IMR-90 (cell line): ENCODE measurements at regions not wholly inside any gene's neighbourhood (a gene's known extent, or its start where the extent isn't known, plus 50 kb on each side); places are given as distances from the start of the nearest gene placed in this dataset.

Source experiments
- ATAC-seq: fragments of 200-7000 bp; cut with Tn5 transposase; 2 replicates; pipeline ENCODE4 v1.9.1; 2020; ENCODE audit warnings: low read depth, mild to moderate bottlenecking, moderate library complexity
- BruUV-seq: library from RNA; stranded (reverse); fragments of 400-500 nt; replicated peaks from 2 replicates; lab custom pipeline; 2021; lab: Mats Ljungman, UMichigan
- CTCF ChIA-PET: fragments of 300-600 bp; formaldehyde crosslinking; extraction: SDS; loops from one replicate; lab custom pipeline; 2021; ENCODE audit warnings: antibody characterized with exemption; lab: Yijun Ruan, JAX
- POLR2A ChIA-PET: fragments of 300-600 bp; sonication (Branson Sonifier 250); formaldehyde crosslinking; loops from one replicate; lab custom pipeline; 2022; ENCODE audit warnings: antibody characterized with exemption; ENCODE audit not compliant: unreplicated experiment; lab: Charles Lee
- DNase-seq: peaks from one replicate; pipeline ENCODE4 v3.0.0; 2013
- H2AFZ ChIP-seq: replicated peaks from 2 replicates; pipeline ENCODE3; 2013; ENCODE audit warnings: low read length, mild to moderate bottlenecking; ENCODE audit not compliant: poor library complexity
- H2AK5ac ChIP-seq: 2 replicates; pipeline ENCODE4 v1.6.1; 2013; ENCODE audit warnings: low read depth, low read length, inconsistent platforms
- H2AK9ac ChIP-seq: replicated peaks from 2 replicates; pipeline ENCODE3; 2013; ENCODE audit warnings: mild to moderate bottlenecking, low read depth, low read length, moderate library complexity; ENCODE audit not compliant: poor library complexity
- H2BK120ac ChIP-seq: 2 replicates; pipeline ENCODE4 v1.6.1; 2013; ENCODE audit warnings: low read depth, low read length, inconsistent platforms
- H2BK15ac ChIP-seq: 3 replicates; pipeline ENCODE4 v1.6.1; 2013; ENCODE audit warnings: low read depth, low read length, inconsistent platforms
- H2BK20ac ChIP-seq: 2 replicates; pipeline ENCODE4 v1.6.1; 2013; ENCODE audit warnings: low read depth, mild to moderate bottlenecking, inconsistent platforms, low read length, moderate library complexity
- H2BK5ac ChIP-seq: 2 replicates; pipeline ENCODE4 v1.6.1; 2013; ENCODE audit warnings: mild to moderate bottlenecking, low read depth, low read length, inconsistent platforms; ENCODE audit not compliant: poor library complexity, severe bottlenecking
- H3K14ac ChIP-seq: replicated peaks from 2 replicates; pipeline ENCODE4 v1.6.1; 2013; ENCODE audit warnings: low read depth, low read length, inconsistent platforms
- H3K18ac ChIP-seq: 2 replicates; pipeline ENCODE4 v1.6.1; 2013; ENCODE audit warnings: low read depth, low read length, control low read depth
- H3K23ac ChIP-seq: 2 replicates; pipeline ENCODE4 v1.6.1; 2013; ENCODE audit warnings: low read depth, low read length, inconsistent platforms
- H3K27ac ChIP-seq: 2 replicates; pipeline ENCODE4 v1.5.1; 2013; ENCODE audit warnings: mild to moderate bottlenecking, control low read depth, low read length; ENCODE audit not compliant: insufficient read depth
- H3K27me3 ChIP-seq: 2 replicates; pipeline ENCODE4 v1.6.1; 2013; ENCODE audit warnings: low read length; ENCODE audit not compliant: control insufficient read depth, insufficient read depth
- H3K36me3 ChIP-seq: 2 replicates; pipeline ENCODE4 v1.6.1; 2013; ENCODE audit warnings: low read length, mixed read lengths; ENCODE audit not compliant: control insufficient read depth, insufficient read depth
- H3K4ac ChIP-seq: 2 replicates; pipeline ENCODE4 v1.6.1; 2013; ENCODE audit warnings: low read depth, low read length, inconsistent platforms
- H3K4me1 ChIP-seq: 2 replicates; pipeline ENCODE4 v1.6.1; 2013; ENCODE audit warnings: low read length, mixed read lengths; ENCODE audit not compliant: control insufficient read depth, insufficient read depth
- H3K4me2 ChIP-seq: 2 replicates; pipeline ENCODE4 v1.6.1; 2013; ENCODE audit warnings: low read depth, mild to moderate bottlenecking, control low read depth, low read length, moderate library complexity
- H3K4me3 ChIP-seq: 2 replicates; pipeline ENCODE4 v1.5.1; 2013; ENCODE audit warnings: low read depth, mild to moderate bottlenecking, control low read depth, low read length, moderate library complexity; ENCODE audit not compliant: insufficient read depth
- H3K56ac ChIP-seq: 2 replicates; pipeline ENCODE4 v1.6.1; 2013; ENCODE audit warnings: low read length, inconsistent platforms; ENCODE audit not compliant: insufficient read depth; ENCODE audit errors: extremely low read depth
- H3K79me1 ChIP-seq, 2 experiments: 2 replicates each; pipeline ENCODE4 v1.6.1; 2013; ENCODE audit warnings: low read length in 2 of 2, inconsistent platforms in 1 of 2, low read depth in 1 of 2
- H3K9ac ChIP-seq: 2 replicates; pipeline ENCODE4 v1.6.1; 2013; ENCODE audit warnings: low read depth, low read length, control low read depth
- H3K9me1 ChIP-seq: 2 replicates; pipeline ENCODE4 v1.6.1; 2013; ENCODE audit warnings: low read length, inconsistent platforms; ENCODE audit not compliant: insufficient read depth
- H3K9me3 ChIP-seq: 2 replicates; pipeline ENCODE4 v1.6.1; 2013; ENCODE audit warnings: low read length; ENCODE audit not compliant: control insufficient read depth, insufficient read depth
- H4K20me1 ChIP-seq: 2 replicates; pipeline ENCODE4 v1.6.1; 2013; ENCODE audit warnings: low read length, inconsistent platforms; ENCODE audit not compliant: insufficient read depth
- H4K5ac ChIP-seq: 2 replicates; pipeline ENCODE4 v1.6.1; 2013; ENCODE audit warnings: mild to moderate bottlenecking, low read depth, low read length, control low read depth
- H4K8ac ChIP-seq, 2 experiments: 2 replicates each; pipeline ENCODE4 v1.6.1; 2013; ENCODE audit warnings: low read depth in 2 of 2, low read length in 2 of 2, control low read depth in 1 of 2, inconsistent platforms in 1 of 2
- H4K91ac ChIP-seq: 2 replicates; pipeline ENCODE4 v1.6.1; 2013; ENCODE audit warnings: low read depth, low read length, inconsistent platforms; ENCODE audit not compliant: insufficient read depth
- CEBPB ChIP-seq: IDR thresholded peaks from 2 replicates; pipeline ENCODE4 v1.6.1; 2012; ENCODE audit warnings: low read depth, low read length, improper control_type of control experiment
- MAFK ChIP-seq: IDR thresholded peaks from 2 replicates; pipeline ENCODE4 v1.6.1; 2012; ENCODE audit warnings: low read depth, low read length, improper control_type of control experiment
- RAD21 ChIP-seq: IDR thresholded peaks from 2 replicates; pipeline ENCODE4 v1.6.1; 2012; ENCODE audit warnings: low read length, improper control_type of control experiment
- RCOR1 ChIP-seq: IDR thresholded peaks from 2 replicates; pipeline ENCODE4 v1.6.1; 2012; ENCODE audit warnings: mild to moderate bottlenecking, low read length, improper control_type of control experiment; ENCODE audit not compliant: insufficient replicate concordance
- RFX5 ChIP-seq: IDR thresholded peaks from 2 replicates; pipeline ENCODE4 v1.8.0; 2012; ENCODE audit warnings: low read depth, mild to moderate bottlenecking, low read length, moderate library complexity
- WGBS, 2 experiments: methylation state at CpG; one replicate each; pipeline versions ENCODE4 v1.1.5 to v1.1.7; 2013; ENCODE audit warnings: missing lambda C conversion rate in 2 of 2; ENCODE audit not compliant: insufficient read length in 1 of 2; ENCODE audit errors: extremely low coverage in 2 of 2; 5-methylcytosine and 5-hydroxymethylcytosine counted together
- dilution Hi-C: fragments of 300-500 bp; cut with HindIII; formaldehyde crosslinking; loops from one replicate; pipeline ENCODE4 v1.14.3; 2018; ENCODE audit warnings: low sequenced_read_pairs; ENCODE audit not compliant: unreplicated experiment
- in situ Hi-C: fragments of 300-500 bp; cut with MboI; formaldehyde crosslinking; loops from 3 replicates; pipeline ENCODE4 v1.14.3; 2019; ENCODE audit warnings: low sequenced_read_pairs, inconsistent platforms, mixed read lengths
- intact Hi-C: fragments of 100-400 bp; cut with micrococcal nuclease; formaldehyde crosslinking; loops from 2 replicates; pipeline ENCODE4 v1.10.0; 2022
- TF ChIP-seq, protein P1 (sequence below): conservative IDR thresholded peaks from 2 replicates; pipeline ENCODE4 v1.5.1; 2012; ENCODE audit warnings: mild to moderate bottlenecking, low read depth, low read length, improper control_type of control experiment
- TF ChIP-seq, protein P2 (sequence below): fragments of 150-350 bp; IDR thresholded peaks from 2 replicates; pipeline ENCODE4 v1.6.1; 2017; ENCODE audit warnings: mild to moderate bottlenecking, antibody characterized with exemption, low read length, low read depth

DNA sequence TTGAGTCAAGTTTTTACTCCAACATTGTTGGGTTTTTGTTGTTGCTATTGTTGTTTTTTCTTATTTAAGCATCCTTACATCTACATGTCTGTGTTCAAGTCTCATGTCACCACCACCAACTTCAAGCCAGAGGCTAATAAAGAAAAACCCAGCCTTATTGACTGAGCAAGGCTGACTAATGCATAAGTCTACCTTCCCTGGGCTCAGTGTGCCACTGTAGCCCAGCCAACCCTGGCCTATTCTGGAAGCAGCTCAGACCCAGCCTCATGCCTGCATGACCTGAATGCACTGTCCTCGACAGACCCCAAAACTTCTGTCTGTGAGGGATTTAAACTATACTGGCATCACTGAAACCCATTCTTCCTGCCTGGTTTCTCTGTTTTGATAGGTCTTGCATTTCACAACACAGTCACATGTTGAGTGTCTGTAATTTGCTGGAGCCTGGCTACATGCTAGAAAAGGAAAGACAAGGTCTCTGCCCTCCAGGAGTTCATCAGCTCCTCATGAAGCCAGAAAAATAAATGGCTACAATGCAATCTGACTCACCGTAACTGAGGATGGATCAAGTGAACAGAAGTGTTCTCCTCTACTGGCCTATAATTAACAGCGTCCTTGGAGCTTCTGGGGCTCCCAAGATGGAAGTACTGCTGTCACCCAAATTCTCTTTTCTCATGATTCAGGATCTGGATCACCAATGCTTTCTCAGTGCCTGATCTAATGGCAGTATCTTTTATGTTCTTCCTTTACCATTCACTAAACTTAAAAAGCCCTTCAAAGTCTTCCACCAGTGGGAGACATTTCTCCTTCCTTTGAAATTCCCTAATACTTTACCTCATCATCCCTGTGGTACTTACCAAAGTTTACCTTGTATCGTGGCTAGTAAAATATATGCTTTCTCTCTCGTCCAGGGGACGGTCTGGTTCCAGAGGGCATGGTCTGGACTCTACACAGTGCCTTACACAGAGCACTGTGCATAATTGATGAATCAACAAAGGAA lies 103.9 kb upstream of the IFNE start:
- H3K27ac ChIP-seq: no peak overlapping the region
- intact Hi-C loops: no loop called here
- H2BK20ac ChIP-seq: peak overlapping the region; percentile 43; the same call in 1 of the 2 replicates
- no peak overlapping the region for H2AK9ac ChIP-seq
- peak overlapping the region; percentile 67 for H2BK120ac ChIP-seq
- H4K5ac ChIP-seq: peak overlapping the region; percentile 52; the same call in 1 of the 2 replicates
- in situ Hi-C loops: loop anchor here (25.0 kb wide), 1 partner anchor 401 kb away; the partner anchor contains the start of genes CDKN2A and CDKN2B-AS1
- no peaks in the 10 kb centered on the region for H3K36me3 ChIP-seq
- H2AK5ac ChIP-seq: peak overlapping the region; percentile 77
- H3K9ac ChIP-seq: no peak overlapping the region
- H3K14ac ChIP-seq: no peak overlapping the region
- H3K4me3 ChIP-seq: no peak overlapping the region
- no peak overlapping the region for H3K56ac ChIP-seq
- H3K9me3 ChIP-seq: no peaks in the 10 kb centered on the region
- H4K91ac ChIP-seq: no peak overlapping the region
- no CpG with 5 or more reads among the region's 6 CpGs for WGBS, 2 experiments
- H3K9me1 ChIP-seq: no peaks in the 10 kb centered on the region; the same call in 1 of the 2 replicates
- POLR2A ChIA-PET: no interaction called here
- peak overlapping the region; percentile 29; the same call in 1 of the 2 replicates for H3K23ac ChIP-seq
- H3K4ac ChIP-seq: peak overlapping the region; percentile 66
- H2AFZ ChIP-seq: no peak overlapping the region
- CTCF ChIA-PET: no interaction called here
- ATAC-seq: peak; percentile 28
- peak overlapping the region; percentile 72 for H2BK5ac ChIP-seq
- peak overlapping the region in 1 of 2 experiments; percentile 59; a peak in 2 of 4 replicates for H4K8ac ChIP-seq
- H3K79me1 ChIP-seq: peaks cover 7 to 15% of the 10 kb centered on the region in 2 experiments; a peak in 2 of 4 replicates
- H4K20me1 ChIP-seq: no peaks in the 10 kb centered on the region
- TF ChIP-seq CEBPB (0 out of 2 replicates have a peak, but pooled peaks have one; percentile 7), RCOR1 (no peak), MAFK (no peak), RFX5 (no peak), RAD21 (peak; percentile 26; the same call in 1 of the 2 replicates)
- TF ChIP-seq, protein P1, sequence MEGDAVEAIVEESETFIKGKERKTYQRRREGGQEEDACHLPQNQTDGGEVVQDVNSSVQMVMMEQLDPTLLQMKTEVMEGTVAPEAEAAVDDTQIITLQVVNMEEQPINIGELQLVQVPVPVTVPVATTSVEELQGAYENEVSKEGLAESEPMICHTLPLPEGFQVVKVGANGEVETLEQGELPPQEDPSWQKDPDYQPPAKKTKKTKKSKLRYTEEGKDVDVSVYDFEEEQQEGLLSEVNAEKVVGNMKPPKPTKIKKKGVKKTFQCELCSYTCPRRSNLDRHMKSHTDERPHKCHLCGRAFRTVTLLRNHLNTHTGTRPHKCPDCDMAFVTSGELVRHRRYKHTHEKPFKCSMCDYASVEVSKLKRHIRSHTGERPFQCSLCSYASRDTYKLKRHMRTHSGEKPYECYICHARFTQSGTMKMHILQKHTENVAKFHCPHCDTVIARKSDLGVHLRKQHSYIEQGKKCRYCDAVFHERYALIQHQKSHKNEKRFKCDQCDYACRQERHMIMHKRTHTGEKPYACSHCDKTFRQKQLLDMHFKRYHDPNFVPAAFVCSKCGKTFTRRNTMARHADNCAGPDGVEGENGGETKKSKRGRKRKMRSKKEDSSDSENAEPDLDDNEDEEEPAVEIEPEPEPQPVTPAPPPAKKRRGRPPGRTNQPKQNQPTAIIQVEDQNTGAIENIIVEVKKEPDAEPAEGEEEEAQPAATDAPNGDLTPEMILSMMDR: peak; percentile 39
- TF ChIP-seq, protein P2, sequence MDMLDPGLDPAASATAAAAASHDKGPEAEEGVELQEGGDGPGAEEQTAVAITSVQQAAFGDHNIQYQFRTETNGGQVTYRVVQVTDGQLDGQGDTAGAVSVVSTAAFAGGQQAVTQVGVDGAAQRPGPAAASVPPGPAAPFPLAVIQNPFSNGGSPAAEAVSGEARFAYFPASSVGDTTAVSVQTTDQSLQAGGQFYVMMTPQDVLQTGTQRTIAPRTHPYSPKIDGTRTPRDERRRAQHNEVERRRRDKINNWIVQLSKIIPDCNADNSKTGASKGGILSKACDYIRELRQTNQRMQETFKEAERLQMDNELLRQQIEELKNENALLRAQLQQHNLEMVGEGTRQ: no peak
- no peak overlapping the region; the same call in 2 of the 3 replicates for H2BK15ac ChIP-seq
- H3K18ac ChIP-seq: peak overlapping the region; percentile 39; the same call in 1 of the 2 replicates
- no peak for DNase-seq
- H3K4me2 ChIP-seq: peak overlapping the region; percentile 16; the same call in 1 of the 2 replicates
- peaks cover 9% of the 10 kb centered on the region for H3K4me1 ChIP-seq
- dilution Hi-C loops: no loop called here
- H3K27me3 ChIP-seq: no peaks in the 10 kb centered on the region
- BruUV-seq: no TSS peak
